G401 (cell line): ENCODE measurements at regions not wholly inside any gene's neighbourhood (a gene's known extent, or its start where the extent isn't known, plus 50 kb on each side); places are given as distances from the start of the nearest gene placed in this dataset.
"Not testable (repeated sequence)": the region's sequence is repeated elsewhere in the genome, so short reads cannot be mapped to it uniquely, and the experiment has no call there.

Source experiments
- DNase-seq: peaks from one replicate; pipeline ENCODE4 v3.0.0-alpha.2; 2015; ENCODE audit warnings: low spot score
- in situ Hi-C: cut with HindIII; loops from 2 replicates; pipeline ENCODE4 v1.10.0; 2016; ENCODE audit warnings: low sequenced_read_pairs, mixed read lengths

GRCh38 chr5:101327816-101328215, 424.7 kb upstream of the ST8SIA4 start:
- no peak for DNase-seq
- in situ Hi-C loops = no loop called here

- no peak for DNase-seq
- in situ Hi-C loops = no loop called here
Observed at GRCh38 chr5:101326766-101327165, 423.7 kb upstream of the ST8SIA4 start.

GRCh38 chr5:101316401-101316800, 413.3 kb upstream of the ST8SIA4 start:
- in situ Hi-C loops, DNase-seq: not testable (repeated sequence)

GRCh38 chr5:101306391-101307137, 403.5 kb upstream of the ST8SIA4 start:
- in situ Hi-C loops = no loop called here
- DNase-seq = no peak

GRCh38 chr5:101296477-101296876, 393.4 kb upstream of the ST8SIA4 start:
- DNase-seq = no peak
- in situ Hi-C loops = no loop called here

GRCh38 chr5:101292199-101292598, 389.1 kb upstream of the ST8SIA4 start:
- in situ Hi-C loops = no loop called here

GRCh38 chr5:101290761-101291160, 387.7 kb upstream of the ST8SIA4 start:
- in situ Hi-C loops, DNase-seq: not testable (repeated sequence)

More at GRCh38 chr5:101292199-101292598, 389.1 kb upstream of the ST8SIA4 start:
- DNase-seq = no peak

GRCh38 chr5:101288633-101289032, 385.6 kb upstream of the ST8SIA4 start:
- in situ Hi-C loops = no loop called here
- no peak for DNase-seq

- no peak for DNase-seq
- in situ Hi-C loops = no loop called here
Observed at GRCh38 chr5:101284736-101285375, 381.8 kb upstream of the ST8SIA4 start.

- in situ Hi-C loops = not testable (repeated sequence)
Observed at GRCh38 chr5:101283938-101284337, 380.9 kb upstream of the ST8SIA4 start.

GRCh38 chr5:101278917-101279316, 375.8 kb upstream of the ST8SIA4 start:
- DNase-seq = no peak
- in situ Hi-C loops = no loop called here

More at GRCh38 chr5:101283938-101284337, 380.9 kb upstream of the ST8SIA4 start:
- DNase-seq = not testable (repeated sequence)

GRCh38 chr5:101278011-101278687, 375.1 kb upstream of the ST8SIA4 start:
- in situ Hi-C loops = no loop called here
- DNase-seq = no peak

GRCh38 chr5:101271945-101272344, 368.9 kb upstream of the ST8SIA4 start:
- no peak for DNase-seq
- in situ Hi-C loops = no loop called here

GRCh38 chr5:101271416-101271815, 368.3 kb upstream of the ST8SIA4 start:
- in situ Hi-C loops = no loop called here
- no peak for DNase-seq

GRCh38 chr5:101260857-101261256, 357.8 kb upstream of the ST8SIA4 start:
- DNase-seq = no peak

GRCh38 chr5:101253096-101253495, 350.0 kb upstream of the ST8SIA4 start:
- in situ Hi-C loops = no loop called here
- no peak for DNase-seq

More at GRCh38 chr5:101260857-101261256, 357.8 kb upstream of the ST8SIA4 start:
- in situ Hi-C loops = no loop called here

- in situ Hi-C loops = no loop called here
- no peak for DNase-seq
Observed at GRCh38 chr5:101244621-101245020, 341.5 kb upstream of the ST8SIA4 start.

- in situ Hi-C loops = no loop called here
- no peak for DNase-seq
Observed at GRCh38 chr5:101212942-101213514, 309.9 kb upstream of the ST8SIA4 start.

- no peak for DNase-seq
- in situ Hi-C loops = no loop called here
Observed at GRCh38 chr5:101206534-101206933, 303.5 kb upstream of the ST8SIA4 start.

GRCh38 chr5:101205065-101205464, 302.0 kb upstream of the ST8SIA4 start:
- DNase-seq, in situ Hi-C loops: not testable (repeated sequence)
